GM23338 (cell line): ENCODE measurements at regions not wholly inside any gene's neighbourhood (a gene's known extent, or its start where the extent isn't known, plus 50 kb on each side); places are given as distances from the start of the nearest gene placed in this dataset.

Experiments
- ATAC-seq: fragments of 200-7000 bp; cut with Tn5 transposase; 3 replicates; pipeline ENCODE4 v1.9.1; 2020
- DNase-seq: peaks from one replicate; pipeline ENCODE4 v3.0.0-alpha.2; 2015; ENCODE audit warnings: low spot score
- H2AFZ ChIP-seq: fragments of 200-600 bp; sonication (generic); 2 replicates; pipeline ENCODE4 v1.8.0; 2016; ENCODE audit warnings: antibody characterized with exemption, mild to moderate bottlenecking, moderate library complexity
- H3F3A ChIP-seq: fragments of 200-600 bp; sonication (generic); replicated peaks from 2 replicates; pipeline ENCODE4 v1.8.0; 2017; ENCODE audit warnings: antibody characterized with exemption, mixed run types, low read depth
- H3K27ac ChIP-seq: fragments of 200-600 bp; sonication (generic); 2 replicates; pipeline ENCODE4 v1.6.1; 2016; ENCODE audit warnings: low read depth
- H3K27me3 ChIP-seq: fragments of 200-600 bp; sonication (generic); 2 replicates; pipeline ENCODE4 v1.8.0; 2016; ENCODE audit warnings: mild to moderate bottlenecking, mixed run types, moderate library complexity; ENCODE audit not compliant: insufficient read depth
- H3K36me3 ChIP-seq: fragments of 200-600 bp; sonication (generic); 2 replicates; pipeline ENCODE4 v1.8.0; 2016; ENCODE audit warnings: mild to moderate bottlenecking; ENCODE audit not compliant: insufficient read depth
- H3K4me1 ChIP-seq: fragments of 200-600 bp; sonication (generic); 2 replicates; pipeline ENCODE4 v1.8.0; 2016; ENCODE audit warnings: mild to moderate bottlenecking, moderate library complexity; ENCODE audit not compliant: insufficient read depth
- H3K4me2 ChIP-seq: fragments of 200-600 bp; sonication (generic); 2 replicates; pipeline ENCODE4 v1.7.1; 2017; ENCODE audit warnings: mixed run types
- H3K4me3 ChIP-seq: fragments of 200-600 bp; sonication (generic); 2 replicates; pipeline ENCODE4 v1.6.1; 2016; ENCODE audit warnings: mixed run types
- H3K79me2 ChIP-seq: fragments of 200-600 bp; sonication (generic); replicated peaks from 2 replicates; pipeline ENCODE4 v1.8.0; 2017; ENCODE audit warnings: mild to moderate bottlenecking; ENCODE audit not compliant: insufficient read depth
- H3K9me2 ChIP-seq: fragments of 200-600 bp; sonication (generic); 2 replicates; pipeline ENCODE4 v1.8.0; 2017; ENCODE audit not compliant: insufficient read depth
- H4K20me1 ChIP-seq: fragments of 200-600 bp; sonication (generic); replicated peaks from 2 replicates; pipeline ENCODE4 v1.8.0; 2017; ENCODE audit warnings: mild to moderate bottlenecking; ENCODE audit not compliant: insufficient read depth
- H3K27ac Mint-ChIP-seq: 2 replicates; pipeline ENCODE4 v1.8.0; 2020; ENCODE audit warnings: inconsistent platforms, mild to moderate bottlenecking, moderate library complexity, mixed read lengths
- H3K27me3 Mint-ChIP-seq: 3 replicates; pipeline ENCODE4 v1.8.0; 2022; ENCODE audit warnings: low read depth, mild to moderate bottlenecking, moderate library complexity, mixed read lengths, inconsistent platforms; ENCODE audit not compliant: insufficient read depth, poor library complexity
- H3K36me3 Mint-ChIP-seq: 3 replicates; pipeline ENCODE4 v1.8.0; 2021; ENCODE audit warnings: low read depth, mild to moderate bottlenecking, inconsistent platforms, moderate library complexity, mixed read lengths
- H3K4me1 Mint-ChIP-seq: 3 replicates; pipeline ENCODE4 v1.8.0; 2020; ENCODE audit warnings: mild to moderate bottlenecking, inconsistent platforms, mixed read lengths
- H3K4me3 Mint-ChIP-seq: 3 replicates; pipeline ENCODE4 v1.8.0; 2021; ENCODE audit warnings: moderate library complexity, mild to moderate bottlenecking, inconsistent platforms, mixed read lengths
- H3K9me3 Mint-ChIP-seq: 3 replicates; pipeline ENCODE4 v1.8.0; 2020; ENCODE audit warnings: moderate library complexity, mild to moderate bottlenecking, inconsistent platforms, mixed read lengths
- CREB1 ChIP-seq: fragments of 250-450 bp; sonication (Bioruptor Pico); IDR thresholded peaks from 2 replicates; pipeline ENCODE4 v1.5.0; 2020; ENCODE audit warnings: low read depth, mild to moderate bottlenecking, moderate library complexity
- CTCF ChIP-seq, 2 experiments: fragments of 200-600 bp in 1 of 2; sonication (generic) in 1 of 2; conservative IDR thresholded peaks; 2 replicates each; pipeline versions ENCODE4 v1.5.1 to v1.6.1; 2016 to 2017; ENCODE audit warnings: antibody characterized with exemption in 2 of 2, low read depth in 2 of 2, mild to moderate bottlenecking in 2 of 2, moderate library complexity in 1 of 2
- ETS1 ChIP-seq: IDR thresholded peaks from 2 replicates; pipeline ENCODE4 v1.6.1; 2016; ENCODE audit warnings: antibody characterized with exemption
- EZH2 ChIP-seq: fragments of 200-600 bp; sonication (generic); IDR thresholded peaks from one replicate; pipeline ENCODE4 v1.8.0; 2017; ENCODE audit warnings: antibody characterized with exemption, mild to moderate bottlenecking, low read depth; ENCODE audit not compliant: unreplicated experiment
- EZH2phosphoT487 ChIP-seq: fragments of 200-600 bp; sonication (generic); IDR thresholded peaks from one replicate; pipeline ENCODE4 v1.8.1; 2018; ENCODE audit warnings: antibody characterized with exemption; ENCODE audit not compliant: unreplicated experiment
- JUNB ChIP-seq: IDR thresholded peaks from one replicate; pipeline ENCODE4 v1.6.1; 2016; ENCODE audit warnings: antibody characterized with exemption; ENCODE audit not compliant: unreplicated experiment
- NANOG ChIP-seq: IDR thresholded peaks from 2 replicates; pipeline ENCODE4 v1.6.1; 2016; ENCODE audit warnings: antibody characterized with exemption, borderline replicate concordance
- POLR2AphosphoS5 ChIP-seq: IDR thresholded peaks from 2 replicates; pipeline ENCODE4 v1.6.1; 2016; ENCODE audit warnings: antibody characterized with exemption, low read depth
- REST ChIP-seq: IDR thresholded peaks from one replicate; pipeline ENCODE4 v1.6.1; 2018; ENCODE audit warnings: antibody characterized with exemption; ENCODE audit not compliant: unreplicated experiment
- STAT1 ChIP-seq: IDR thresholded peaks from one replicate; pipeline ENCODE4 v1.6.1; 2016; ENCODE audit warnings: antibody characterized with exemption; ENCODE audit not compliant: unreplicated experiment
- ZNF114 ChIP-seq: fragments of 250-450 bp; sonication (Bioruptor Pico); IDR thresholded peaks from 2 replicates; pipeline ENCODE4 v1.5.0; 2020; ENCODE audit warnings: mild to moderate bottlenecking, moderate library complexity
- ZNF331 ChIP-seq: fragments of 250-450 bp; sonication (Bioruptor Pico); IDR thresholded peaks from 2 replicates; pipeline ENCODE4 v1.5.0; 2020; ENCODE audit warnings: low read depth, mild to moderate bottlenecking, moderate library complexity
- ZNF462 ChIP-seq: fragments of 250-450 bp; sonication (Bioruptor Pico); IDR thresholded peaks from 2 replicates; pipeline ENCODE4 v1.5.0; 2020; ENCODE audit warnings: mild to moderate bottlenecking, moderate library complexity

- Histone ChIP-seq H3K4me3 (no peak overlapping the region), H3F3A (no peaks in the 10 kb centered on the region), H3K27me3 (no peaks in the 10 kb centered on the region), H2AFZ (no peak overlapping the region; the same call in 1 of the 2 replicates), H3K4me2 (no peak overlapping the region), H3K79me2 (no peaks in the 10 kb centered on the region), H3K36me3 (no peaks in the 10 kb centered on the region; the same call in 1 of the 2 replicates), H3K9me2 (peaks cover 5% of the 10 kb centered on the region; the same call in 1 of the 2 replicates), H3K4me1 (peaks cover 9% of the 10 kb centered on the region; the same call in 1 of the 2 replicates), H3K27ac (no peak overlapping the region), H4K20me1 (no peaks in the 10 kb centered on the region)
- Mint-ChIP-seq H3K9me3 (no peaks in the 10 kb centered on the region; the same call in 2 of the 3 replicates), H3K36me3 (no peaks in the 10 kb centered on the region; the same call in 2 of the 3 replicates), H3K27ac (no peak overlapping the region; the same call in 1 of the 2 replicates), H3K4me1 (peaks cover 11% of the 10 kb centered on the region), H3K4me3 (no peak overlapping the region), H3K27me3 (no peaks in the 10 kb centered on the region)
- DNase-seq (no peak), ATAC-seq (no peak)
- TF ChIP-seq STAT1 (no peak), EZH2 (no peak), POLR2AphosphoS5 (no peak), REST (no peak), CREB1 (CRISPR knock-in tag) (no peak), ZNF331 (CRISPR knock-in tag) (no peak), ZNF462 (CRISPR knock-in tag) (no peak), JUNB (no peak), EZH2phosphoT487 (no peak), ETS1 (no peak), NANOG (no peak), CTCF (conservative IDR thresholded peaks at IDR 0.05; ENCODE audit: low read depth in 2 of 2) (no peak), ZNF114 (no peak)
These were observed 62.6 kb upstream of the TNFRSF21 start for GRCh38 chr6:47372318-47372717.
